A549 (cell line): ENCODE measurements at regions not wholly inside any gene's neighbourhood (a gene's known extent, or its start where the extent isn't known, plus 50 kb on each side); places are given as distances from the start of the nearest gene placed in this dataset.
"Not testable (repeated sequence)": the region's sequence is repeated elsewhere in the genome, so short reads cannot be mapped to it uniquely, and the experiment has no call there.

Experiments
- CEBPB ChIP-seq, 2 experiments: fragments of >200 bp in 1 of 2; sonication (Bioruptor Twin) in 1 of 2; formaldehyde crosslinking in 1 of 2; IDR thresholded peaks; 2 replicates each; pipeline ENCODE4 v1.6.1; 2012 to 2016
- CTCF ChIP-seq: fragments of >200 bp; sonication (Bioruptor Twin); formaldehyde crosslinking; IDR thresholded peaks from 3 replicates; pipeline ENCODE4 v1.5.1; 2016
- EHMT2 ChIP-seq: fragments of 200-600 bp; sonication (generic); IDR thresholded peaks from 2 replicates; pipeline ENCODE4 v1.6.1; 2016; ENCODE audit warnings: antibody characterized with exemption, low read depth, mild to moderate bottlenecking, moderate library complexity
- ELK1 ChIP-seq: fragments of 150-350 bp; IDR thresholded peaks from 2 replicates; pipeline ENCODE4 v1.6.1; 2014; ENCODE audit warnings: low read depth, mild to moderate bottlenecking, low read length
- EP300 ChIP-seq, 2 experiments: fragments of >200 bp; sonication (Bioruptor Twin); formaldehyde crosslinking; IDR thresholded peaks; 2 replicates in 1 of 2; 3 replicates in 1 of 2; pipeline ENCODE4 v1.6.1; 2016 to 2017
- HDAC2 ChIP-seq: fragments of 200-600 bp; sonication (generic); IDR thresholded peaks from 2 replicates; pipeline ENCODE4 v1.6.1; 2016
- HOXA7 ChIP-seq: fragments of 250-450 bp; sonication (Bioruptor Pico); IDR thresholded peaks from 2 replicates; pipeline ENCODE4 v1.5.0; 2020; ENCODE audit warnings: mild to moderate bottlenecking, moderate library complexity
- JUNB ChIP-seq: fragments of >200 bp; sonication (Bioruptor Twin); formaldehyde crosslinking; IDR thresholded peaks from 2 replicates; pipeline ENCODE4 v1.6.1; 2016
- POLR2A ChIP-seq: IDR thresholded peaks from 2 replicates; pipeline ENCODE4 v1.6.1; 2012; ENCODE audit warnings: mild to moderate bottlenecking, low read length
- RAD21 ChIP-seq, 2 experiments: fragments of >200 bp in 1 of 2; sonication (Bioruptor Twin) in 1 of 2; formaldehyde crosslinking in 1 of 2; IDR thresholded peaks in 1 of 2; conservative IDR thresholded peaks in 1 of 2; 2 replicates in 1 of 2; 3 replicates in 1 of 2; pipeline ENCODE4 v1.6.1; 2012 to 2018; ENCODE audit warnings: inconsistent platforms in 1 of 2
- SMC3 ChIP-seq: fragments of >200 bp; sonication (Bioruptor Twin); formaldehyde crosslinking; IDR thresholded peaks from 3 replicates; pipeline ENCODE4 v1.6.1; 2018; ENCODE audit warnings: inconsistent platforms
- USF2 ChIP-seq: fragments of 450-650 bp; IDR thresholded peaks from 2 replicates; pipeline ENCODE4 v1.6.1; 2014; ENCODE audit warnings: antibody characterized with exemption
- ZFP36 ChIP-seq: fragments of 450-650 bp; IDR thresholded peaks from 2 replicates; pipeline ENCODE4 v1.6.1; 2014; ENCODE audit warnings: borderline replicate concordance; ENCODE audit not compliant: partially characterized antibody

- not testable (repeated sequence) for TF ChIP-seq CTCF; SMC3; EP300 (IDR thresholded peaks at IDR 0.05); EHMT2; USF2; HOXA7 (CRISPR knock-in tag); HDAC2; ZFP36; ELK1; POLR2A; CEBPB (IDR thresholded peaks at IDR 0.05); JUNB; RAD21 (conservative IDR thresholded peaks at IDR 0.05 in 1 of 2, IDR thresholded peaks at IDR 0.05 in 1 of 2)
These were observed 73.2 kb upstream of the RUBCNL start for GRCh38 chr13:46460223-46460622.
